GM12801 (cell line): ENCODE measurements at regions not wholly inside any gene's neighbourhood (a gene's known extent, or its start where the extent isn't known, plus 50 kb on each side); places are given as distances from the start of the nearest gene placed in this dataset.

ENCODE experiments used
- CTCF ChIP-seq: IDR thresholded peaks from one replicate; pipeline ENCODE4 v1.5.1; 2011; ENCODE audit warnings: control low read depth; ENCODE audit not compliant: insufficient read length; ENCODE audit errors: extremely low read depth

GRCh38 chr6:153525998-153526397 is 394.9 kb upstream of the RGS17 start:
- TF ChIP-seq CTCF, result no peak

- TF ChIP-seq CTCF, result no peak
Measured at GRCh38 chr6:153523390-153523789, 392.3 kb upstream of the RGS17 start.

GRCh38 chr6:153511896-153512496 is 380.9 kb upstream of the RGS17 start:
- TF ChIP-seq CTCF, result no peak

GRCh38 chr6:153503810-153504209 is 372.7 kb upstream of the RGS17 start:
- no peak for TF ChIP-seq CTCF

- no peak for TF ChIP-seq CTCF
Measured at GRCh38 chr6:153493501-153493900, 362.4 kb upstream of the RGS17 start.

GRCh38 chr6:153489479-153489878 is 358.4 kb upstream of the RGS17 start:
- no peak for TF ChIP-seq CTCF

GRCh38 chr6:153488267-153488666 is 357.2 kb upstream of the RGS17 start:
- TF ChIP-seq CTCF, result no peak
